Fibroblast of skin of right biceps (primary cell): ENCODE measurements at regions not wholly inside any gene's neighbourhood (a gene's known extent, or its start where the extent isn't known, plus 50 kb on each side); places are given as distances from the start of the nearest gene placed in this dataset.
A peak's percentile ranks its signal among the peaks of the same experiment; 100 is the strongest.

ENCODE experiments used
- DNase-seq: peaks from one replicate; pipeline ENCODE4 v3.0.0-alpha.2; 2013

- no peak for DNase-seq
Measured at GRCh38 chr2:207290833-207291624, 125.3 kb upstream of the KLF7 start.

- no peak for DNase-seq
Measured at GRCh38 chr2:207291625-207292252, 126.0 kb upstream of the KLF7 start.

DNA sequence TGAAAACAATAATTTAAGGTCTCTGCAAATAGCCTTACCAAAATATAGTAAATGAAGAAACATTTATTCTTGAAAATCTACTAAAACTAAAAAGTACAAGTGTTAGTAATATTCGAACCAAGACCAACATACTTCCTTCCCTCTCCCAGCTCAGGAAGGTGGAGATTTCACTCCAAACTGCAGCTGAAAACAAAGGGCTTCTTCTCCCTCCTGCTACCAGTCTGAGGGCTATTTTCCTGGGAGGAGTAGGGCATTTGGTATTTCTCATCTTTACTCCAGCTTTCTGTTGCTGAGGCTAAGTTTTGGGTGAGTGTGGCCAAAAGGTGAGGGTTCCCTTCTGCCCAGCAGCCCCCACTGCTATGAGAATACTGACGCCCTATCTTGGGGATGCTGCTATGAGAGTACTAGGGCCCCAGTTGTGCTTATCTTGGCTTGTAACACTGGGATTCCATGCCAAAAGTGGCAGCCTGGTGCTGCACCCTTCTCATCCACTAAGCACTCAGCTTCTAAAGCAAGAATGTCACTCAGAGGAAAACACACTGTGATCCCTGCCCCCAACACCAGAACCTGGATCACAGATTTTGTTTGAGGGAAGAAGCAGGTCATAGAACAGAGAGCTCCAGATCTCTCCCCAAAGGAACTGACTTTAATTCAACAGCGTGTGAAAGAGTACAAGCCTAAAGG, 130.7 kb upstream of the KLF7 start:
- no peak for DNase-seq

- no peak for DNase-seq
Measured at GRCh38 chr2:207300817-207301216, 135.1 kb upstream of the KLF7 start.

DNA sequence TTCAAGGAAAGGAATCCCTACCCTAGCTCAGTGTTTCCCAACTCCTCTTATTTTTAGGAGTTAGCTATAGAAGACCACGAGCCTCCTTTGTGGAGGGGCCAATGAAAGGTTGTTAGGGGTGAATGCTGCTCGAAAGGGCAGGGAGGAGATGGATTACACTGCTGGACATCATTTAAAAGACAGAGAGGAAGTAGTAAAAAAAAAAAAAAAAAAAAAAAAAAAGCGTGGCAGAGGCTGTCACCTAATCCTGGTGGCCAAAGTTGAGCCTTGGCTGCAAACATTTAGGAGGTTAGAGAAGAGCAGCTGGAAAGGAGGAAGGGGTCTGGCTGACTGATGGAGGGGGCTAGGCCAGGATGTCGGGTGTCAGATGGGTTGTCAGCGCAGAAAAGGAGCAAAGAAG, 139.0 kb upstream of the KLF7 start:
- no peak for DNase-seq

GRCh38 chr2:207308519-207309224, 142.9 kb upstream of the KLF7 start:
- DNase-seq = no peak

DNA sequence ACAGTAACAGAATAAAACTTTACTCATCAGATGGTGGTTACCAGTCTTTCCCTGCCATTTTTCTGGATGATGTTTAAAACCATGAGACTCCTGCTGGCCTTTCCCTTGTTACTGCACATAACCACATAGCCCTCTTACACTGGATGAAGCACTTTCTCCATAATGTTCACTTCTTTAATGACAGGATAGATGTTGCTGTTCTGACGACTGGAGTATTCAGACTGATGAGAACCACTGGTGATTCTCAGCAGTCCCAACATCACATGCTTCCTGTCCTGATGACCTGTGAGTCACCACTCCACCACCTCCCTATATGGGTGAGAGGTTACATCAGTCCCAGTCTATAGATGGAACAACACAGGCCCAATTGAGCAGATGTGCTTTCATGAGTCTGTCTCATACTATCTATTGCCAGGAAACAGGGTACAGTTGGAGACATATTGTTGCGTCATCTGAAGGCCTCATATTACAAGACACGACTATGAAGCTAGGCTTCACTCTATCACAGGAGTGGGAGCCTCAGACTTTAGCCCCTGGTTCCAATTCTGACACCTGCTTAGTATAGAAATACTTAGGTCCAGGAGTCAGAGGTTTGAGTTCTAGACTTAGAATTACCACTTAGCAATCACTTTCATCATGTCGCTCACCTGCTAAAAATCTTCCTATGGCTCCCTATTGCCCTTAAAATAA, 145.7 kb upstream of the KLF7 start:
- peak; percentile 97 for DNase-seq

GRCh38 chr2:207312006-207312356, 146.2 kb upstream of the KLF7 start:
- no peak for DNase-seq

DNA sequence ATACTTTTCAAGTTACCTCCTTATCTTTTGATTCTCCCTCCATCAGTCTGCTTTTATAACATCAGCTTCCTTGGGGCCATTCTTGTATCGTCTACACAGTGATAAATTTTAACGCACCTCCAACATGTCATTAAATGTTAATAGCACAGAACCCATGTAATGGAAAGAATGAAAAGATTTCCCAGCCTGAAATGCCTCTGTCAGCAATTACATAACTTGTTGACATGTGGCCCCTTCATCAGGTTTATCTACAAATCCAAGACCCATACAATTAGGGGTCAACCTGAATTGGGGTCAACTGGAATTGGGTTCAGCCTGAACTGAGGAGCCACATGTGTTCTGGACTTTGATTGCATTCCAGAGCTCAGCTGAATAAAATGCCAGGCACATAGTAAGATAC, 148.2 kb upstream of the KLF7 start:
- DNase-seq = no peak

GRCh38 chr2:207315131-207315530, 149.4 kb upstream of the KLF7 start:
- peak; percentile 37 for DNase-seq

- DNase-seq = no peak
Measured at GRCh38 chr2:207316484-207316883, 150.7 kb upstream of the KLF7 start.

GRCh38 chr2:207316906-207317305, 151.2 kb upstream of the KLF7 start:
- no peak for DNase-seq

DNA sequence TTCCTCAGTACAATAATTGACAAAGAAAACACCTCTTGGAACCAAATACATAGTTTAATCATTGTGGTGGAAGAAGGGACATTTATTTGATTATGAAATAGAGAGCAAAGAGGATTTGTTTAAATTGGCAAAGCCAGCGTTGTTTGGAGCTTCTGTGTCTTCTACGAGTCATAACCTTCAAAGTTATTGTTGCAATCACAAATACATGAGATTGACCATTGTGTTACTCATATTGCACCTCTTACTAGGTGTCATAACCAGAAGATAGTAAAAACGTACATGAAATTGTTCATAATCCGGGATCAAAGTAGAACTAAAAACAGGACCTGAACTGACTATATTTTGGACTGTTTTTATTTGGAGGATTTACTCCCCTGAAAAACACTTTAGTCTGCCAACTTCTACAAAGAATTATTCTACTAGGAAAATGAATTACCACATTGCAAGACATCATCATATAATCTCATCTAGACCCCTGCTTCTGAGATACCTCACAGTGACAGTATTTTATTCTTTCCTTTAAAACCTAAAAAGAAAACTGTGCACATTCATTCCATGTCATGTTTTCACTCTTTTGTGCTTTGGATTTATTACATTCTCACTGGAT, 151.7 kb upstream of the KLF7 start:
- peak; percentile 72 for DNase-seq

DNA sequence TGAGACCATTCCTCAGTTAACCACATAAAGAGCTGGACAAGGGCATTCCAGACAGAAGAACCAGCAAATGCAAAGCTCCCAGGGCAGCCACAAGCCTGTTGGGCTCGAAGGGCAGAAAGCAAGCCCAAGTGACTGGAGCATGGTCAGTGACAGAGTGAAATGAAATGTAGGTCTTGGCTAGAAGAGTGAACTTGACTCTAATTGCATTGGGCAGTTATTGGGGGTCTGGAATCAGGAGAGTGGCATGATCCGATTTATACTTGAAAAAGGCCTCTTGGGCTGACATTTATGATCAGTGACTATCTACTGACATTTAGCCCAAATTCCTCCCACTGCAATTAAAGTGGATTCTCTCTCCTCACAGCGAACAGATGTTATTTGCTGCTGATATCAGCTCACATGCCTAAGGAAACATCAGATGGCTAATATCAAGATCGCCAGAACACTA, 152.5 kb upstream of the KLF7 start:
- no peak for DNase-seq

GRCh38 chr2:207319316-207319715, 153.6 kb upstream of the KLF7 start:
- DNase-seq = no peak

- DNase-seq = no peak
Measured at GRCh38 chr2:207320381-207321159, 154.8 kb upstream of the KLF7 start.

GRCh38 chr2:207321514-207321913, 155.8 kb upstream of the KLF7 start:
- no peak for DNase-seq

DNA sequence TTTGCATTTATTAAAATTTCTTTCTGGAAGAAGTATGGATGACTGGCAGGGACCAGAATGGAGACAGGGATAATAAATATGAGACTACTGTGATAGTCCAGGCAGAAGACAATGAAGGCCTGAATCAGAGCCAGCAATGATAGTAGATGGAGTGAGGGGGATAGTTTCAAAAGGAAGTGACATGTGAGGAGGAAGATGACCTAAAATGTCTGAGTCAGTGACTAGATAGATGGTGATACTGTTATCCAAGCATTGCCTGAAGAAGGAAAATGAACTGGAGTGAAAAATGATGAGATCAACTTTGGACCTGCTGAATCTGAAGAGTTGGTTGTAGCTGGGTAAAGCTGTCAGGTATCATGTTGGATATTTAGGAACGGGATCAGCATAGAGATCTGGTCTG, 158.3 kb upstream of the KLF7 start:
- no peak for DNase-seq

GRCh38 chr2:207327513-207327912, 161.8 kb upstream of the KLF7 start:
- no peak for DNase-seq

- no peak for DNase-seq
Measured at GRCh38 chr2:207328944-207329386, 163.2 kb upstream of the KLF7 start.

GRCh38 chr2:207330912-207331311, 165.2 kb upstream of the KLF7 start:
- peak; percentile 97 for DNase-seq
